ENCODE measurements at regions not wholly inside any gene's neighbourhood (a gene's known extent, or its start where the extent isn't known, plus 50 kb on each side); places are given as distances from the start of the nearest gene placed in this dataset.

DNA sequence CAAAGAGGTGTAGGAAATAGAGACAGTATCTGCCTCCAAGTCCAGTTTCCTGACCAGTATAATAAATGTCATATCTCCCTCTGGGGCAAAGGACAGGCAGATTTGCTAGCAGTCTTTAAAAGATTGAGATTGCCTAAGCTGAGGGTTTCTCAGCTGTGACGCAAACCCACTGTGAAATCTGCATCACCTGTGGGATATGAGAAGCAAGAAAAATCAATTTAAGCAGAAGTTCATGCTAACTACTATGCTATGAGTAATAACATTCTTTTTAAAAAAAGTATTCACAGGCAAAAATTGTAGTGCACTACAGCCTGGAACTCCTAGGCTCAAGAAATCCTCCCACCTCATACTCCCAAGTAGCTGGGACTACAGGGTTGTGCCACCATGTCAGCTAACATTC, 168.1 kb upstream of the POC5 start:
- TF ChIP-seq, protein P1, sequence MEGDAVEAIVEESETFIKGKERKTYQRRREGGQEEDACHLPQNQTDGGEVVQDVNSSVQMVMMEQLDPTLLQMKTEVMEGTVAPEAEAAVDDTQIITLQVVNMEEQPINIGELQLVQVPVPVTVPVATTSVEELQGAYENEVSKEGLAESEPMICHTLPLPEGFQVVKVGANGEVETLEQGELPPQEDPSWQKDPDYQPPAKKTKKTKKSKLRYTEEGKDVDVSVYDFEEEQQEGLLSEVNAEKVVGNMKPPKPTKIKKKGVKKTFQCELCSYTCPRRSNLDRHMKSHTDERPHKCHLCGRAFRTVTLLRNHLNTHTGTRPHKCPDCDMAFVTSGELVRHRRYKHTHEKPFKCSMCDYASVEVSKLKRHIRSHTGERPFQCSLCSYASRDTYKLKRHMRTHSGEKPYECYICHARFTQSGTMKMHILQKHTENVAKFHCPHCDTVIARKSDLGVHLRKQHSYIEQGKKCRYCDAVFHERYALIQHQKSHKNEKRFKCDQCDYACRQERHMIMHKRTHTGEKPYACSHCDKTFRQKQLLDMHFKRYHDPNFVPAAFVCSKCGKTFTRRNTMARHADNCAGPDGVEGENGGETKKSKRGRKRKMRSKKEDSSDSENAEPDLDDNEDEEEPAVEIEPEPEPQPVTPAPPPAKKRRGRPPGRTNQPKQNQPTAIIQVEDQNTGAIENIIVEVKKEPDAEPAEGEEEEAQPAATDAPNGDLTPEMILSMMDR (IDR thresholded peaks at IDR 0.05) = no peak
- TF ChIP-seq POLR2A (IDR thresholded peaks at IDR 0.05) = no peak
